ENCODE measurements at regions not wholly inside any gene's neighbourhood (a gene's known extent, or its start where the extent isn't known, plus 50 kb on each side); places are given as distances from the start of the nearest gene placed in this dataset.

GRCh38 chr6:4470698-4471210 is 305.4 kb upstream of the CDYL start:
- DNase-seq (ENCODE audit: extremely low read depth in 1 of 4, low spot score in 3 of 4) (no peak), ATAC-seq (no peak), FAIRE-seq (no peak)
- no peak overlapping the region for H3K9ac ChIP-seq (ENCODE audit: insufficient read depth in 1 of 2, low read depth in 2 of 2, low read length in 2 of 2)
- intact Hi-C loops (cut with micrococcal nuclease) (no loop called here), in situ Hi-C loops (cut with MboI) (no loop called here)
- H3K9me3 ChIP-seq (replicated peaks; ENCODE audit: control insufficient read depth, insufficient read depth, low read depth, low read length), result no peaks in the 10 kb centered on the region; the same call in 1 of the 2 replicates
- H3K27ac ChIP-seq (ENCODE audit: extremely low read depth, low read depth, low read length), result no peak overlapping the region
- H3K4me1 ChIP-seq (replicated peaks in 1 of 2; ENCODE audit: control insufficient read depth in 2 of 2, insufficient read depth in 2 of 2, low read length in 2 of 2), result no peaks in the 10 kb centered on the region
- no peak overlapping the region for H2AFZ ChIP-seq (ENCODE audit: low read depth, low read length)
- no peak overlapping the region for H3K4me3 ChIP-seq
- POLR2A ChIA-PET, result no interaction called here
- CTCF ChIA-PET (ENCODE audit: low intra/inter-chr PET ratio), result no interaction called here
- TF ChIP-seq ZBTB26 (CRISPR knock-in tag; IDR thresholded peaks at IDR 0.05) (no peak), RCOR1 (IDR thresholded peaks at IDR 0.05; ENCODE audit: borderline replicate concordance in 1 of 2, low read depth in 2 of 2, low read length in 2 of 2) (no peak), PKNOX1 (IDR thresholded peaks at IDR 0.05) (0 out of 2 replicates have a peak, but pooled peaks have one; percentile 13)
- no peaks in the 10 kb centered on the region for H3K36me3 ChIP-seq (ENCODE audit: control insufficient read depth, insufficient read depth, low read length)
- H3K79me2 ChIP-seq (ENCODE audit: control insufficient read depth, insufficient read depth, low read length), result no peaks in the 10 kb centered on the region
- H3K9me1 ChIP-seq (ENCODE audit: control insufficient read depth, insufficient read depth, low read length), result no peaks in the 10 kb centered on the region
- H3K4me2 ChIP-seq (ENCODE audit: insufficient read depth, low read length), result no peak overlapping the region
- no peaks in the 10 kb centered on the region for H4K20me1 ChIP-seq (replicated peaks; ENCODE audit: control insufficient read depth, insufficient read depth, low read length)
- peaks cover 5 to 10% of the 10 kb centered on the region in 2 experiments; a peak in 3 of 5 replicates for H3K27me3 ChIP-seq (ENCODE audit: control insufficient read depth in 2 of 2, insufficient read depth in 2 of 2, low read length in 2 of 2)
- WGBS (ENCODE audit: insufficient coverage, low coverage, missing lambda C conversion rate), result 3% methylated on average over 7 of the region's 7 CpGs
- no TSS peak for BruUV-seq (replicated peaks)

All from K562 (cell line).